CD4-positive, alpha-beta T cell treated with Interleukin-21 for 1 hour (primary cell): ENCODE measurements at regions not wholly inside any gene's neighbourhood (a gene's known extent, or its start where the extent isn't known, plus 50 kb on each side); places are given as distances from the start of the nearest gene placed in this dataset.
"Not testable (repeated sequence)": the region's sequence is repeated elsewhere in the genome, so short reads cannot be mapped to it uniquely, and the experiment has no call there.

Source experiments
- DNase-seq: peaks from one replicate; pipeline ENCODE4 v3.0.0-alpha.2; 2020

DNA sequence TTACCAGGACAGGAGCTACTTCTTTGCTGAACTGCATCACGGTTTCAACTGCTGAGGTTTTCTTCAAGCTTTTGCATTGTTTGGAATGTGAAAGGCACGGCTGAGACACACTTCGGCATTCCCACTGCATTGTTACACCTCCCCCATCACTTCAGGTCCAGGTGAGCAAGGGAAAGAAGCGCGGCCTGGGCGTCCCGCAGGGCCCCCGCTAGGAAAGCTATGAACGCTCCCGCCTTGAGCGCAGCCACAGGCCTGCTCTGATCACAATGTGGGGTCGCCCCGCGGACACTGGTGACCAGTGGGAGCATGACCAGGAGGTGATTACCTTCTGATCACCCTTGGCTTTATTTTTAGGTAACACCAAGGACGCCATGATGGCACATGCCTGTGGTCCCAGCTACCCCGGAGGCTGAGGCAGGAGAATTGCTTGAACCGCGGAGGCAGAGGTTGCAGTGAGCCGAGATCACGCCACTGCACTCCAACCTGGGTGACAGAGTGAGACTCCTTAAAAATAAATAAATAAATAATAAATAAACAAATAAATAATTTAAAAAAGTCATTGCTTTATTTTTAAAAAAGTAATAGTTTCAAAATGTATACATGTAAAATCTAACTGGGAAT lies 82.2 kb upstream of the ANTXRL start:
- DNase-seq: not testable (repeated sequence)

DNA sequence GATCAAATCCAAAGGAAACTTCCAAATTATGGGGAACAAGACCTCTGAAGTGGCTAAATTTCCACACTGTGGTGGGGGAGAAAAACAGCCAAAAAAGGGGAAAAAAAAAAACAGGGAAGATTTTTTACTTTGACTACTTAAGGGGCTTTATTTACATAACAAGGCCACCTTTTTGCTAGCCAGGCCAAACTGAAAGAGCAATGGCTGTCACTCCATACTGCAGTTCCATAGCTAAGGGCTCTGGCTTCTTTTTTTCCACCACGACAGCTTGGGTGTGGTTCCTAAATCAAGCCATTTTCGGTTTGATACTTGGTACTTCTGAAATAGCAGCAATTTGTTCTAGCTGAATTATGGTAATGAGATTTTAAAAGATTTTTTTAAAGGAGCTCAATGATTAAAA lies 76.4 kb upstream of the ANTXRL start:
- DNase-seq: not testable (repeated sequence)

DNA sequence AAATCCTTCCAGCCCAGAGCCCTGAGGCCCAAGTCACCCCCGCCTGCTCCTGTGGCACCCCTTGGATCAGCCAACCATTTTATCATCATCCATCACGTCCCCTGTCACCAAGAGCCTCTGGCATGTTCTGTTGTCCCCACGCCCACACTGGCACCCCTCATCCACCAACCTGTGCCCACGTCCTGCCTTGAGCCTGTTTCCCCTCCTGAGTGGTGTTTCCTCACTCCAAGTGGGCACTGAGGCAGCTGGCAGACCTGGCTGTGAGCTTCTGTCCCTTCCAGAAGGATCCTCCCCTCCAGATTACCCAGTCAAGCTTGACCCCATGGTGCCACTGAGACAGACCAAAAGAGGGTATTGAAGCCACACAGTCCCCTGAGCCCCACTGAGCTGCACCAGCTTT lies 71.4 kb upstream of the ANTXRL start:
- no peak for DNase-seq

DNA sequence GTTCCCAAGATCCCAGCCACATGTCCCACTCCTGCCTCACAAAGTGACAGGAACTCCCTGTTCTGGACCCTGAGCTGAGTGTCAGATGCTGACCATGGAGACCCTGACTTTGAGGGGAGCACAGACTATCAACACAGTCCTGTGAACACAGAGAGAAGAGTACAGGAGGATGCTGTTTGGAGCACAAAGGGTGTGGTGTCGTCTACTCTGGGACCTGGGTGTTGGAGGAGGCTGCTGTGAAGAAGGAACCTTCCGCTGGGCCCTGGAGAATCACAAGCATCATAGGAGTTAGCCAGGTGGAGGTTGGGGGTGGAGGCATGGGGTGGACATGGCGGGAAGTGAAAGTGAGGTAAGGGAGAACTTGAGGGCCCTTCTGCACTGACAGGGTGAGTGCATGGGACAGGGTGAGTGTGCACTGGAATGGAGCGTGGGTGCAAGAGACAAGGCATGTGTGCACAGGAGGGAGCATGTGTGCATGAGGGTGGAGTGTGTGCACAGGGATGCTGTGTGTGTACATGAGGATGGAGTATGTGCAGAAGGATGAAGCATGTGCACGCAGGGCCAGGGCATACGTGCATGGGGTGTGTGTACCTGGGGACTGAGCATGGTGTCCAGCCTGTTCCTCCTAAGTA lies 70.7 kb upstream of the ANTXRL start:
- DNase-seq: no peak

DNA sequence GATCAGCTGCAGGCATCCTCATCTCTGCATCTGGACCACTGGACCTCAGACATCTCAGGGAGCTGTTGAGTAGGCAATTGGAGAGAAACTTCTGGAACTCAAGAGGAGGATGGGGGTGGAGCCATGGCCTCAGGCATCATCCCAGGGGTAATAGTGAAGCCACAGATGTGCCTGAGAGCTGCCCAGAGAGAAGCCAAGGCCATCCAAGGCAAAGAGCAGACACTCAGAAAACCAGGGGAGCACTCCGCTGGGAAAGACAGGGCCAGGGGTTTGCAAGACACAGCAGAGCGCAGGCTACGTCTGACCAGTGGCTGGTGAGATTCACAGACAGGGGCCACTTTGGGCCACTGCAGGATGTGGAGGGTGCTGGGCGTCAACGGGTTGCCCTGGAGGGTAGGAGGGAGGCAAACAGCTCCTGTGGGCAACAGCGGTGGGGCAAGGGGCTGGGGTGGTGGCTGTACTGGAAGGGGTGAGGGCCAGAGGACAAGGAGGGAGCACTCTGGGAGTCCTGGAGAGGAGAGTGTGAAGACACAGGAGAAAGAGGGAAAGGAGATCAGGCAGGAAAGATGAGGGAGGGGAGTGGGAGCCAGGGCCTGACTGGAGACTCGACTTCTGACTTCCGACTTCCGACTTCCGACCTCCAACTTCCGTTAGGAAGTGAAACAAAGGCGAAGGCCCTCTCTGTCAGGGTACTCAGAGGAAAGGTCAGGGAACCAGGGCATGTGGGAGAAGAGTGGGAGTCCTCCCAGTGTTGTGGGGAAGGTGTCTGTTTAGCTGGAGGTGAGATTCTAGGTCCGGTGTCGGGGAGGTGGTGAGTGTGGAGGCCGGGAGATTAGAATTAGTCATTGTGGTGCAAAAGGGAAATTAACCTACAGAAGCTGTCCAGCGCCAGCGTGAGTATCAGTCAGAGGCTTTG lies 69.7 kb upstream of the ANTXRL start:
- no peak for DNase-seq

DNA sequence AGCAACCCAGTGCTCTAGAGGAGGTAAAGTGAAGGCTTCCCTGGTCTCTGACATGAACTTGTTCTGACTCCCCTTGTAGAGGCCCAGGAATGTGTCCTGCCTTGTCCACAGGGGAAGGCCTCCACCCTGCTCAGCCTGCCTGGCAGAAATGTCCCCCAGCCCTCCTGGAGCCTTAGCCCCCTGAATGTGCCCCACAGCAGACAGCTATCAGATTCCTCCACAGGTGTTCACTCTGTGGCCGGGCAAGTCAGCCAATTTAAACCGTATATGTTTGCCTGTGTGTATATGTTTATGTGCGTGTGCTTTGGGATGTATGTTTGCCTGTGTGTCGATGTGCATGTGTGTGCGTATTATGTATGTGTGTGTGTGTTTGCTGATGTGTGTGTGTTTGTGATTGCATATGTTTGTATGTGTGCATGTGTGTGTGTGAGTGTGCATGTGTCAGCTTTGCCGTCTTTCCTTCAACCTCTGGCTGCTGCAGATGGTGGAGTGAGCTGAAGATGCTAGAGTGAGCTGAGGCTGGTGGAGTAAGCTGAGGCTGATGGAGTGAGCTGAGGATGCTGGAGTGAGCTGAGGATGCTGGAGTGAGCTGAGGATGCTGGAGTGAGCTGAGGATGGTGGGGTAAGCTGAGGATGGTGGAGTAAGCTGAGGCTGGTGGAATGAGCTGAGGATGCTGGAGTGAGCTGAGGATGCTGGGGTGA lies 68.9 kb upstream of the ANTXRL start:
- DNase-seq: no peak

DNA sequence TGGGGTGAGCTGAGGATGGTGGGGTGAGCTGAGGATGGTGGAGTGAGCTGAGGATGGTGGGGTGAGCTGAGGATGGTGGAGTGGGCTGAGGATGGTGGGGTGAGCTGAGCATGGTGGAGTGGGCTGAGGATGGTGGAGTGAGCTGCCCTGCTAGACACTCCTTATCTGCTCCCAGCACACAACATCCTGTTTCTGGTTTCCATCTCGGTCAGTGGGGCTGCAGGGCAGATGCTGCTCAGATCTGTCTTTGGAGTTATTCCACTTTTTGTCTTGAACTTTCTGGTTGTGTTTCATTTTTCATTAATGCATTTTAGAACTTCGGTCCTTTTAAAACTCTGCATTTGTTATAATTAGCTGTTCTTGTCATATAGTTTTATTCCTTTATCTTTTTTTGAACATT lies 67.9 kb upstream of the ANTXRL start:
- DNase-seq: no peak

DNA sequence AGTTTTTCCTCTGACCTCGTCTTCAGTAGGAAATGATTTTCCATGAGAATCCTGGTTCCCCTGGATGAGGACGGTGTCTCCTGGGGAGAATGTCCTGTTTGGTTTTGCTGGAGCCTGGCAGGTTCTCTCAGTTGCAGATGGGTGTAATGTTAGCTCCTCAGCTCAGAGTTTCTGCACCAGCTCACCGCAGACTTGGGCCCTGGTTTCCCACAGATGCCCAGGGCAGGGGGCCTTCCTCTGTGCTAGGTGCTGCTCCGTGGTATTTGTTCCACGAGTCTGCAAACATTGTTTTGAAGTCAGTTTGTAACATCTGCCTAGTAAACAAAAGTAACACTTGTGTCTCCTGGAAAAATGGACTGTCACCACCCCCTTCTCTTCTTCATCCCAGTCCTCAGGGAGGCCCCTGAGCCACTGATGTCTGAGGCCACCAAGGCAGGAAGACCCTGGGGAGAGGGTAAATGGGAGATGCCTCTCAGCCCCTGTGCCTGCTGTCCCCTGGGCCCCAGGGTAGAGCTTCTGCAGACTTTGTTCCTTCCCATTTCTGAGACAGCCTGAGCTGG lies 67.3 kb upstream of the ANTXRL start:
- DNase-seq: not testable (repeated sequence)

DNA sequence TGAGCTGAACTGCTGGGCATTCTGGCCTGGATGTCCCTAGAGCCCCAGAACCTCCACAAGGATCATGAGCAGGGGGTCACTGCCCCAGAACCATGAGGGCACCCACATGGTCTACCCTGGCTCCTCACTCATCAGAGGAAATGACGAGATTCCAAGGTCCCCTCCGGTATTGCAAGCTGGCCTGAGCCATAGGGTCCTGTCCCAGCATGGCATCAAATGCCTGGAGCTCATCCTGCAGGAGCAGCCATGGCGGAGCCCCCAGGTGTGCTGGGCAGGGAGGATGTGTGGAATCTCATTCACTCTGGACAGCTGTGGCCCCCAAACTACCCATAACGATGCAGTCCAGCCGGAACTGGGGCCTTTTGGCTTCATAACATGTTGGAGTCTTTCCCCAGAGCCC lies 66.6 kb upstream of the ANTXRL start:
- DNase-seq: no peak

DNA sequence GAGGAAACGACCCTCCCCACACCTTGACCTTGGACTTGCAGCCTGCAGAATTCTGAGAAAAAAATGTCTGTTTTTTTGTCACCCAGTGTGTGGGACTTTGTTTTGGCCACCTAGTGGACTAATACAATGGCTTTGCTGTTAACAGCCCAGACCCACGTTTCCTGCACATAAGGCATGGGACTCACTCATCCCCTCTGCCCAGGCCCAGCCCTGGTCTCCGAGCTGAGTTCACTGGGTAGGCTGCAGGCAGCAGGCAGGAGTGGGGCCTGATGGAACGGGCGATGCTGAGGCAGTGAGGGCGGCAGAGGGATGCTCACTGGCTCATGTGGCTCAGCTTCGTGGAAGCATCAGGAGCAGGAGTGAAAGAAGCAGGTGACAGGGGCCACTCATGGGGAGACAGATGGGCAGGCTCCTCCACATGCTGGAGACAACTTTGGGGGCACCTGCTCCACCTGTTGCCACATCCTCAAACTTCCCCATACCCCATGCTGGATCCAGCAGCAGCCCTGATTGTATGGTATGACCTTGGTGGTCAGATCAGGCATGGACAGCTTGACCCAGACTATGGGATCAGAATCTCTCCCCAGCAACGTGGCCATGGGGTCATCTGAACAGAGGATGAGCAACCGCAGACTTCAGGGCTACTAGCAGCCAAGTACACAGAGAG lies 65.8 kb upstream of the ANTXRL start:
- no peak for DNase-seq

DNA sequence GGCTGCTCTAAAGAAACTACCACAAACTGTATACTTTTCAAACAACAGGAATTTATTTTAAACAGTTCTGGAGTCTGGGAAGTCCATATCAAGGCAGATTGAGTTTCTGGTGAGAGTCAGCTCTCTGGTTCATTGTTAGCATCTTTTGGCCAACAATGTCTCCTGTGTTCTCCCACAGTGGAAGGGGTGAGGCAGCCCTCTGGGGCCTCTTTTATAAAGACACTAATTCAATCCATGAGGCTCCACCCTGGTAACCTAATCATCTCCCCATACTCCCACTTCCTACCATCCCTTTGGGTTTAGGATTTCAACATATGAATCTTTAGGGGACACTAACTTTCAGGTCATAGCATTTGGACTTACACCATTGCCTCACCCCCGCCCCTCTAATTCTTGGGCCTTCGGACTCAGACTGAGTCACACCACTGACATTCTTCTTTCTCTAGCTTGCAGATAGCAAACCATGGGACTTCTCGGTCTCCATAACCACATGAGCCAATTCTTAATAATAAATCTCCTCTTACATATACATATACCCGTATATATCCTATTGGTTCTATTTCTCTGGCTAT lies 64.3 kb upstream of the ANTXRL start:
- no peak for DNase-seq

DNA sequence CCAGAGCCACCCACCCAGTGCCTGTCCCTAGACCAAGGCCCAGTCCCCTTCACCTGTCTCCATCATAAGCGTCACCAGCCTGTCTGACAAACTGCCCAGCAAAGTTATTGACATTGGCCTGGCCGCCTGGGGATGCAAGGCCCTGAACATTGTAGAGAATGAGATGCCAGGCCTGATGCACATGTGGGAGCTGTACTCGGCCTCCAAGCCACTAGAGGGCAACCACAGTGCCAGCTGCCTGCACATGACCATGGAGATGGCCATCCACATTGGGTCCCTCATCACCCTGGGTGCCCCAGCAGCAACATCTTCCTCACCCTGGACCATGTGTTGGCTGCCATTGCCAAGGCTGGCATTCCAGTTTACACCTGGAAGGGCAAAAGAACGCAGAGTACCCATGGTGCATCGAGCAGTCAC lies 63.7 kb upstream of the ANTXRL start:
- no peak for DNase-seq

DNA sequence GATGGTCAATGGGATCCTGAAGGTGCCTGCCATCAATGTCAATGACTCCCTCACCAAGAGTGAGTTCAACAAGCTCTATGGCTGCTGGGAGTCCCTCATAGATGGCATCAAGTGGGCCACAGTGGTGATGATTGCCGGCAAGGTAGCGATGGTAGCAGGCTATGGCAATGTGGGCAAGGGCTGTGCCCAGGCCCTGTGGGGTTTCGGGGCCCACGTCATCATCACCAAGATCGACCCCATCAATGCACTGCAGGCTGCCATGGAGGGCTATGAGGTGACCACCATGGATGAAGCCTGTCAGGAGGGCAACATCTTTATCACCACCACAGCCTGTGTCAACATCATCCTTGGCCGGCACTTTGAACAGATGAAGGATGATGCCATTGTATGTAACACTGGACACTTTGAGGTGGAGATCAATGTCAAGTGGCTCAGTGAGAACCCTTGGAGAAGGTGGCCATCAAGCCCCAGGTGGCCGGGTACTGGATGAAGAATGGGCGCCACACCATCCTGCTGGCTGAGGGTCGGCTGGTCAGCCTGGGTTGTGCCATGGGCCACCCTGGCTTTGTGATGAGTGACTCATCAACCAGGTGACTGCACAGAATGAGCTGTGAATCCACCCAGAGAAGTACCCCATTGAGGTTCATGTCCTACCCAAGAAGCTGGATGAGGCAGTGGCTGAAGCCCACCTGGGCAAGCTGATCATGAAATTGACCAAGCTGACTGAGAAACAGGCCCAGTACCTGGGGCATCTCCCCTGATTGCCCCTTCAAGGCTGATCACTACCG lies 63.0 kb upstream of the ANTXRL start:
- DNase-seq: no peak

DNA sequence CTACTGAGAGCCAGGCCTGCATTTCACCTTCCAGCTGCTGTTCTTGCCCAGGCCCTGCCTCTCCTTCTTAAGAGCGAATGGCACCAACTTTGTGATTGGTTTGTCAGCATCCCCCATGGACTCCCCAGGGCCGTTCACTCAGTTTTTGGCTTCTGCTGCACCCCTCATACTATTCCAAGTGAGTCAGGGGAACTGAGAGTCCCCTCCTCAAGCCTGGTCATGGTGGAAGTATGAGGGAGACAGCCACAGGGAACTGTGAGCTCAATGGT lies 62.4 kb upstream of the ANTXRL start:
- DNase-seq: no peak

DNA sequence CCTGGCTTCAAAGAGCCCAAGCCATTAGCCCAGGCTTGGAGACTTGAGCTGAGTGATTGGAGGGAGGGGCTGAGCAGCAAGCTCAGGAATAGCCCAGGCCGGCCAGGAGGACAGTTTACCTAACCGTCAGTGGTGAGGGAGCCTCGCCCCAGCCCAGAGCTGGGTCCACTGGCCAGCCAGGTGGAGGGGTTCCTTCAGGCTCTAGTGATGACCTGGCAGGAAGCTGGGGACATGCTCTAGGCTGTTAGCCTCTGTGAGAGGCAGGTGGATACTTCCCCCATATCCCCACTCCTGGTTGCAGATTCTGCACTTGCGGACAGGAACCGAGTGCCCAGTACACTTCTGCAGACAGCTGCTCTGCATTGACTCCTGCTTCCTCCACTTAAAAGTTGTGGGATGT lies 61.2 kb upstream of the ANTXRL start:
- no peak for DNase-seq

DNA sequence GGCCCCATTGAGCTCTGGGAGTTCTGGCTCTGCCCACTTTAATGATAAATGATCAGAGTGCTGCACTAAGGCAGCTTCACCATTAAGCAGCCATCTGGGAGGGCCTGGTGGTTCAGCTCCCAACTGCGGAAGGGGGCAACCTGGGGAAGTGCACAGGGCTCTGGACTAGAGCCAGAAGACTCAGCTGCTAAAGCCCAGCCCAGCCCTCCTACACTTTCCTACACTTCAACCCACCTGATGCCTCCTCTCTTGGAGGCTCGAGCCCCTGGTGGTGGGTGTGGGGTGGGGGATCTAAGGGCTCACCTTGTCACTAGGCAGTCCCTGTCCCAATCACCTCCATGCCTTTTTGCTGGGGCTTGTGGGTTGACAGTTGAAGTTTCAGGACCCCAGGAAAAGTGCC lies 60.6 kb upstream of the ANTXRL start:
- DNase-seq: no peak

DNA sequence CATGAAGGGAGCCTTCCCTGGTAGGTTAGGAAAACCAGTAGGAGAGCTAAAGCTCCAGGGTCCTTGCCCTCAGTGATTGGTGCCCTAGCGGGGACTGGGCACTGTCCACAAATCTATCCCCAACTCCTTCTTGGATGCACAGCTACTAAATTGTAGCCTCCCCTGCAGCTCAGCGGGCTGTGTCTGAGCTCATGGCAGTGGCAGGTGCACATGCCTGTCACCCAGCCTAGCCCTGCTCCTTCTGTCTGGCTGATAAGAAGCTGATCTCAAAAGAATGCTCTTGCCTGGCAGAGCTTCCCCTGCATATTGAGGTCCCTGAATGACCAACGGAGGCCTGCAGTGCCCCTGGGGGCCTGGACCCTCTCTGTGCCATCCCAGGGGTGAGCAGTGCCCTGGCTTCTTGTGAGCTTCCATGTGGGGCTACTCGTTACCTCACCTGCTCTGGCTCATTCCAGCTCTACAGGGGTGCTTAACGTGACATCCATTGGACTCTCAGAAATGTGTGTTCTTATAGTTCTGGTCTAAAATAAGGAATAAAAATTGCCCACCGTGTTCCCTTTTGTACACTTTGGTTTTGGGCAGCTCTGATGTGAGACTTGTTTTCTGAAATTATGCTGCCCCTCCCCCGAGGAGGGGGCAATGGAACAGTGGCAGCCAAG lies 59.8 kb upstream of the ANTXRL start:
- no peak for DNase-seq

DNA sequence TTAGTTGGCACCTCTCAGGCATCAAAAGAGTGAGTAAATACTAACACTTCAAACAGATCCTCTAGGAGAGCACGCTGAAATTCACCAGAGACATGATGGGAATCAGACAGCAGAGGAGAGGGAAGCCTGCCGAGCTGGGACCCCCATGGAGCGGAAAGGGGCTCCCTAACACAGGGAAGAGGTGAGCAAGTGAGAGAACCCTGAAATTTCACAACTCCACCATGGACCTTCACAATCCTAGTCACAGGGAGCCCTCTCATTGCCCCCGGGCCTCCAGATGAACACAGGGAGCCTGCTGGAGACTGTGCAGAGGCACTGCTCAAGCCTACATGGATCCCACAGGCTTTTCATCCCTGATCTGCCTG lies 59.2 kb upstream of the ANTXRL start:
- DNase-seq: no peak

DNA sequence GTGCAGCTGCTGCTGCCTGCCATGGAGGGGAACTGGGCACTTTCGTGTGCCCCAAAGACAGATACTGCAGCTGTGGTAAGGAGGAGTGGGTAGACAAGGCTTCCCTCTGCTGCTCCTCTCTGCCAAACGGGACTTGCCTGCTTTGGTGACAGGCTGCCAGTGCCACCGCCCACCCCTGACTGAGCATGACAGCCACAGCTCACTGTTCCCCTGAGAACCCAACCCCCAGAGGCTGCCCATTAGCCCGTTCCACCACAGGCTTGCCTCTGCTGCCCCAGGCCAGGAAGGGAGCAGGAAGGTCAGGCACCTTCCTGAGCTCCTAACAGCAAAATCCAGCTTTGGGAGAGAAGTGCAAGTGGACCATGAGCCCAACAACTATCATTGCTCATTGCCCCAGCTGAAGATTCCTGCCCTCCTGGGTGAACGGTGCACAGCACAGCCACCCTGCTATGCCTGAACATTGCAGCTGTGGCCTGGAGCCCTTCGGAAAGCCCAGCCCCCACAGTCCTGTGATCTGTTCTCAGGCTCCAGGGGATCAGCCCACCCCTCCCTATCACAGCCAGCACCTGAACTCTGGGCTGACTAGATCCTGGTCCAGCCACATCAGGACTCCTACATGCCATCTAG lies 58.7 kb upstream of the ANTXRL start:
- no peak for DNase-seq

DNA sequence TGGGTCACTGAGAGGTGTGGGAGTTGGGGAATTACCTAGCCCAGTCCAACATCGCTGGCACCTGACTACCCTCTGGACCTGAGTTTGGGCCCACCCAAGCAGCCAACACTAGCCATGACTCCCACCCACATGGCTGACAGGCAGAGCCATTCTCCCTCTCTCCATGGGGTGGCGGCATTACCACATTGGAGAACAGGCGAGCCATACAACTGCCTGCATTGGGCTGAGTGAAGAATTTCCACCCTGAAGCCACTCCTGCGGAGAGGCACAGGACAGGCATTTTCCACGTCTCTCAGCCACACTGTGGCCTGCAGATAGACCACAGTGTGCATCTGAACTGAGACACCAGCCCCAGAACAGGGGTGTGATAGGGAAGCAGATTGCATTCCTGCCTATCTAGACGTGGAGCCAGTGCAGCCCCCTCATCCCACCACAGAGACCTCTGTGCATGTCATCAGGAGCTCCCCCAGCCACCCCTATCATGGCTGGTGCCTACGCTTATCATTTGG lies 58.2 kb upstream of the ANTXRL start:
- peak; percentile 53 for DNase-seq
